ENCODE measurements at regions not wholly inside any gene's neighbourhood (a gene's known extent, or its start where the extent isn't known, plus 50 kb on each side); places are given as distances from the start of the nearest gene placed in this dataset.
"Not testable (repeated sequence)": the region's sequence is repeated elsewhere in the genome, so short reads cannot be mapped to it uniquely, and the experiment has no call there.

GRCh38 chrX:37509349-37509748 is 62.1 kb upstream of the LANCL3 start:
- Histone ChIP-seq H3K9me3 (ENCODE audit: insufficient read depth, low read length, severe bottlenecking) (no peaks in the 10 kb centered on the region), H3K4me3 (ENCODE audit: low read depth in 1 of 2, low read length in 2 of 2) (no peak overlapping the region), H3K36me3 (ENCODE audit: insufficient read depth, low read length) (no peaks in the 10 kb centered on the region), H3K27me3 (ENCODE audit: insufficient read depth, low read length, poor library complexity) (no peaks in the 10 kb centered on the region), H4K20me1 (ENCODE audit: insufficient read depth, low read length) (no peaks in the 10 kb centered on the region), H3K9ac (ENCODE audit: low read depth, low read length) (no peak overlapping the region), H3K79me2 (ENCODE audit: insufficient read depth, low read length) (no peaks in the 10 kb centered on the region), H2AFZ (ENCODE audit: low read depth, low read length) (no peak overlapping the region), H3K4me1 (ENCODE audit: insufficient read depth, low read length) (no peaks in the 10 kb centered on the region), H3K27ac (ENCODE audit: low read length) (no peak overlapping the region), H3K4me2 (ENCODE audit: insufficient read depth, low read length) (no peak overlapping the region)
- TF ChIP-seq EZH2 (IDR thresholded peaks at IDR 0.05; ENCODE audit: borderline replicate concordance, low read depth, low read length, severe bottlenecking) (no peak), CTCF (IDR thresholded peaks at IDR 0.05; ENCODE audit: borderline replicate concordance, extremely low read depth, low read length, poor library complexity, severe bottlenecking) (peak; percentile 52)
- ATAC-seq (ENCODE audit: insufficient read depth, low read depth) (peak; percentile 66; the same call in 2 of the 3 replicates), DNase-seq (peak; percentile 7)

GRCh38 chrX:37516512-37516911 is 54.9 kb upstream of the LANCL3 start:
- not testable (repeated sequence) for H3K4me3 ChIP-seq (ENCODE audit: low read depth in 1 of 2, low read length in 2 of 2); H3K79me2 ChIP-seq (ENCODE audit: insufficient read depth, low read length); ATAC-seq (ENCODE audit: insufficient read depth, low read depth); H4K20me1 ChIP-seq (ENCODE audit: insufficient read depth, low read length); H3K9ac ChIP-seq (ENCODE audit: low read depth, low read length); H3K4me2 ChIP-seq (ENCODE audit: insufficient read depth, low read length); DNase-seq; H3K27ac ChIP-seq (ENCODE audit: low read length); H3K27me3 ChIP-seq (ENCODE audit: insufficient read depth, low read length, poor library complexity); H2AFZ ChIP-seq (ENCODE audit: low read depth, low read length); H3K4me1 ChIP-seq (ENCODE audit: insufficient read depth, low read length); H3K36me3 ChIP-seq (ENCODE audit: insufficient read depth, low read length); H3K9me3 ChIP-seq (ENCODE audit: insufficient read depth, low read length, severe bottlenecking)

- H3K36me3 ChIP-seq (ENCODE audit: insufficient read depth, low read length); H3K4me3 ChIP-seq (ENCODE audit: low read depth in 1 of 2, low read length in 2 of 2); DNase-seq; ATAC-seq (ENCODE audit: insufficient read depth, low read depth); H3K4me1 ChIP-seq (ENCODE audit: insufficient read depth, low read length); H4K20me1 ChIP-seq (ENCODE audit: insufficient read depth, low read length); H3K27me3 ChIP-seq (ENCODE audit: insufficient read depth, low read length, poor library complexity); H3K4me2 ChIP-seq (ENCODE audit: insufficient read depth, low read length); H3K27ac ChIP-seq (ENCODE audit: low read length); H2AFZ ChIP-seq (ENCODE audit: low read depth, low read length); H3K9me3 ChIP-seq (ENCODE audit: insufficient read depth, low read length, severe bottlenecking); H3K79me2 ChIP-seq (ENCODE audit: insufficient read depth, low read length); H3K9ac ChIP-seq (ENCODE audit: low read depth, low read length): not testable (repeated sequence)
These were observed 52.2 kb upstream of the LANCL3 start for GRCh38 chrX:37519261-37519660.

DNA sequence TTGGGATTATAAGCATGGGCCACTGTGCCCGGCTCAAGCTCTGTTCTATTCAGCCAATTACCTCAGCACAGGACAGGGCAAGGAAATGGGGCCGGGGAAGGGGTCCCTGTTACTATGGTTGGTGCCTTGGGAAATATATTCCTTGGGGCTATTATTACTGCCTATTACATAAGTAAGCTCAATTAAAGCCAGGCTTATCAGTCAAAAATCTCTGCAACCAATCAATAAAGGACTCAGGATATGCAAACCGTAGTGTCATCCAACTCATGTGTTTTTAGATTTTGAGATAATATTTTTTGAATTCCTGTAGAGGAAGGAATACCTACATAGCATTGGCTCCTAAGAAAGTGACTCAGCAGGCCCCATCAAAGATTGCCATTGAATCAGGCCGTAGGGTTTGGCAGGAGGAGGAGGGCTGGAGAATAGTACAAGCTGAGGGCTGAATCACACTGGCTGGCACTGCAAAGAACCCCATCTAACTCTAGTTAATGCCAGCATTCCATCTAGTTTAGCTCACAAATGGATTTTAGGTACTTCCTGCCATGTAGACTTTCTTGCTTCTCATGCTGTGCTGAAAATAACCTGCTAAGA is 50.5 kb upstream of the LANCL3 start:
- H3K27ac ChIP-seq (ENCODE audit: low read length); ATAC-seq (ENCODE audit: insufficient read depth, low read depth); H3K9ac ChIP-seq (ENCODE audit: low read depth, low read length); DNase-seq; H4K20me1 ChIP-seq (ENCODE audit: insufficient read depth, low read length); H3K4me1 ChIP-seq (ENCODE audit: insufficient read depth, low read length); H3K4me3 ChIP-seq (ENCODE audit: low read depth in 1 of 2, low read length in 2 of 2); H3K36me3 ChIP-seq (ENCODE audit: insufficient read depth, low read length); H3K9me3 ChIP-seq (ENCODE audit: insufficient read depth, low read length, severe bottlenecking); H3K79me2 ChIP-seq (ENCODE audit: insufficient read depth, low read length); H3K4me2 ChIP-seq (ENCODE audit: insufficient read depth, low read length); H2AFZ ChIP-seq (ENCODE audit: low read depth, low read length); H3K27me3 ChIP-seq (ENCODE audit: insufficient read depth, low read length, poor library complexity): not testable (repeated sequence)

All from DND-41 (cell line).